Fibroblast of lung (primary cell): ENCODE measurements at regions not wholly inside any gene's neighbourhood (a gene's known extent, or its start where the extent isn't known, plus 50 kb on each side); places are given as distances from the start of the nearest gene placed in this dataset.

ENCODE experiments used
- DNase-seq, 2 donors: peaks; one replicate each; pipeline versions ENCODE4 v3.0.0 to v3.0.0-alpha.2; 2010; ENCODE audit warnings: low read depth in 2 of 2
- H2AFZ ChIP-seq: 2 replicates; pipeline ENCODE4 v1.5.1; 2012; ENCODE audit warnings: low read length, control low read depth, inconsistent platforms
- H3K27ac ChIP-seq: 2 replicates; pipeline ENCODE4 v1.5.1; 2011; ENCODE audit warnings: low read length, control low read depth; ENCODE audit not compliant: insufficient read depth
- H3K27me3 ChIP-seq: 2 replicates; pipeline ENCODE4 v1.5.1; 2011; ENCODE audit warnings: mild to moderate bottlenecking, low read length; ENCODE audit not compliant: control insufficient read depth, insufficient read depth
- H3K36me3 ChIP-seq: 2 replicates; pipeline ENCODE4 v1.5.1; 2011; ENCODE audit warnings: low read length; ENCODE audit not compliant: control insufficient read depth, insufficient read depth
- H3K4me1 ChIP-seq: 2 replicates; pipeline ENCODE4 v1.5.1; 2011; ENCODE audit warnings: low read length; ENCODE audit not compliant: control insufficient read depth, insufficient read depth; ENCODE audit errors: extremely low read depth
- H3K4me2 ChIP-seq: 2 replicates; pipeline ENCODE4 v1.5.1; 2011; ENCODE audit warnings: low read length, control low read depth; ENCODE audit not compliant: insufficient read depth; ENCODE audit errors: extremely low read depth
- H3K4me3 ChIP-seq, 4 experiments: fragments of 200-600 bp in 1 of 4; sonication (generic) in 1 of 4; replicated peaks in 1 of 4; 2 replicates each; pipeline ENCODE4 v1.5.1; 2011 to 2016; ENCODE audit warnings: low read length in 4 of 4, low read depth in 3 of 4, mild to moderate bottlenecking in 3 of 4, control low read depth in 2 of 4, inconsistent platforms in 1 of 4, mixed read lengths in 1 of 4; ENCODE audit not compliant: insufficient read depth in 1 of 4; ENCODE audit errors: control extremely low read depth in 1 of 4
- H3K79me2 ChIP-seq: 2 replicates; pipeline ENCODE4 v1.5.1; 2012; ENCODE audit warnings: mild to moderate bottlenecking, low read length, inconsistent platforms; ENCODE audit not compliant: control insufficient read depth, insufficient read depth
- H3K9ac ChIP-seq: 2 replicates; pipeline ENCODE4 v1.5.1; 2011; ENCODE audit warnings: mild to moderate bottlenecking, low read length, control low read depth; ENCODE audit not compliant: insufficient read depth
- H3K9me3 ChIP-seq: 2 replicates; pipeline ENCODE4 v1.5.1; 2012; ENCODE audit warnings: low read depth, low read length; ENCODE audit not compliant: control insufficient read depth, insufficient read depth
- H4K20me1 ChIP-seq: 2 replicates; pipeline ENCODE4 v1.5.1; 2011; ENCODE audit warnings: low read length; ENCODE audit not compliant: control insufficient read depth, insufficient read depth; ENCODE audit errors: extremely low read depth
- EZH2 ChIP-seq: IDR thresholded peaks from 2 replicates; pipeline ENCODE4 v1.5.1; 2012; ENCODE audit warnings: low read length, control low read depth, mild to moderate bottlenecking; ENCODE audit errors: missing control alignments
- TF ChIP-seq, protein P1 (sequence below), 2 donors: IDR thresholded peaks in 1 of 2; conservative IDR thresholded peaks in 1 of 2; 1 replicate in 1 of 2; 2 replicates in 1 of 2; pipeline ENCODE4 v1.5.1; 2011 to 2012; ENCODE audit warnings: low read length in 2 of 2, control low read depth in 1 of 2, inconsistent platforms in 1 of 2, low read depth in 1 of 2, mild to moderate bottlenecking in 1 of 2

DNA sequence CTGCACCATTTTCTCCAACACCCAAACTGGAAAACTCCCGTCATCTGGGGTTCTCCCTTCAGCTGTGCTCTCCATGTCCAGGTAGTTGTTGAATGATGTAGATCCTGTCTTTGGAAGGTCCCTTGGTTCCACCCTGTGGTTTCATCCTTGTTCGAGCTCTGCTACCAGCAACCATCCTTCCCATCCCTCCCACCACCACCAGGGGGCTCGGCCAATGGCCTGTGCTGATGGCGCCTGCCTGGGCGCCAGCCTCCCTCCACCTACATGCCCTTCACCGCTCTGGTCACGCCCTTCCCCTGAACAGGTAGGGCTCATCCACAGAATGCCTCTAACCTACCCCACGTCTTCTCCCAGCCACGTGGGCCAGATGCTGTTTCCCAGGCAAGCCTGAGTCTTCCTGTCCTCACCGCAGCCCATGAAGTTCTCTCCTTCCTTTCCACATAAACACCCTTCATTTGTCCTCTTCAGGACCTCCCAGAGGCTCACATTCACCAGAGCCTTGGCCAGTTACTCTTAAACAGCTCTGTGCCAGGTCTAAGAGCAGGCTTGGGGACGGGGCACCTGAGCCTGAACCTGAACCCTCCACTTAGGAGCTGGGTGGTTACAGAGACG lies 75.1 kb upstream of the DUSP22 start:
- H4K20me1 ChIP-seq = no peaks in the 10 kb centered on the region

DNA sequence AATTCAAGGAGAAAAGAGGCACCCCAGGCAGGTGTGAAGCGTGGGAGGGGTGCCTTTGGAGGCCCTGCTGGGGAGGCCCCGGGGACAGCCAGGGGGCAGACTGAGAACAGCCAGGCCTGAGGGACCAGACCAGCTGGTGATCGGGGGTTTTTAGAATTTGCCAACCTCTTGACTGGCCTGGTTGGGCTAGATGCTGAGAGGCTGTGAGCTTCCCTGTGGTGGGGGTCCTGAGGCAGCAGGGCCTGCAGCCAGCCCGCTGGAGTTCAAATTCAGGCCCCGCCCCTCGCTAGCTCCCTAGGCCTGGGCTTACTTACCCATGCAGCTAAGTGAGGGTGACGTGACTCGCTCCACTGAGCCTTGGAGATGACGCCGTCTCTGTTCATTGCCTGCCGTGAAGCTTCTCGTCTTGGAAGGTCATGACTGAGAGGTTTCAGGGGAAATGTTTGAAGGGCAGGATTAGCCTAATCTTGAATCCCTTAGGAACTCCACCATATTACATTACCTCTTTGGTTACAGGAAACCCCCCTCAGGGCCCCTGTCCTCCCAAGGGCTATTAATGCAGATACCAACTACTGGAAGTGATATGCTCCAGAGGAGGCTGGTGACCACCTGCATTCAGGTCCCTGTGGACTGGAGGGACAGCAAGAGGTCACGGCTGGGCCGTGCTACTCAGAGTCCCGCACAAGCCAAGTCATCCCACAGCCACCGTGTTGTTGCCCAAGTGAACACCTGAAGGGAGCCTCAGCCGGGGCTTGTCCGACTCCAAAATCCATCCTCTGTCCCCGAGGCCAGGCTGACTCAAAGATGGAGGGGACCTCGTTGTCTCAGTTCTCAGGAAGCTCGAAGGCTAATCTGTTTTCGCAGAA lies 73.9 kb upstream of the DUSP22 start:
- H3K9me3 ChIP-seq = no peaks in the 10 kb centered on the region
- H4K20me1 ChIP-seq = no peaks in the 10 kb centered on the region
- H2AFZ ChIP-seq = no peak overlapping the region
- H3K4me1 ChIP-seq = no peaks in the 10 kb centered on the region
- TF ChIP-seq EZH2 = no peak
- TF ChIP-seq, protein P1, sequence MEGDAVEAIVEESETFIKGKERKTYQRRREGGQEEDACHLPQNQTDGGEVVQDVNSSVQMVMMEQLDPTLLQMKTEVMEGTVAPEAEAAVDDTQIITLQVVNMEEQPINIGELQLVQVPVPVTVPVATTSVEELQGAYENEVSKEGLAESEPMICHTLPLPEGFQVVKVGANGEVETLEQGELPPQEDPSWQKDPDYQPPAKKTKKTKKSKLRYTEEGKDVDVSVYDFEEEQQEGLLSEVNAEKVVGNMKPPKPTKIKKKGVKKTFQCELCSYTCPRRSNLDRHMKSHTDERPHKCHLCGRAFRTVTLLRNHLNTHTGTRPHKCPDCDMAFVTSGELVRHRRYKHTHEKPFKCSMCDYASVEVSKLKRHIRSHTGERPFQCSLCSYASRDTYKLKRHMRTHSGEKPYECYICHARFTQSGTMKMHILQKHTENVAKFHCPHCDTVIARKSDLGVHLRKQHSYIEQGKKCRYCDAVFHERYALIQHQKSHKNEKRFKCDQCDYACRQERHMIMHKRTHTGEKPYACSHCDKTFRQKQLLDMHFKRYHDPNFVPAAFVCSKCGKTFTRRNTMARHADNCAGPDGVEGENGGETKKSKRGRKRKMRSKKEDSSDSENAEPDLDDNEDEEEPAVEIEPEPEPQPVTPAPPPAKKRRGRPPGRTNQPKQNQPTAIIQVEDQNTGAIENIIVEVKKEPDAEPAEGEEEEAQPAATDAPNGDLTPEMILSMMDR (conservative IDR thresholded peaks at IDR 0.05 in 1 of 2, IDR thresholded peaks at IDR 0.05 in 1 of 2; ENCODE audit: low read depth in 1 of 2, low read length in 2 of 2) = no peak
- no peaks in the 10 kb centered on the region for H3K27me3 ChIP-seq
- H3K27ac ChIP-seq = no peak overlapping the region
- no peak overlapping the region for H3K9ac ChIP-seq
- DNase-seq = no peak
- no peak overlapping the region for H3K4me3 ChIP-seq
- H3K36me3 ChIP-seq = no peaks in the 10 kb centered on the region
- H3K4me2 ChIP-seq = no peak overlapping the region
- no peaks in the 10 kb centered on the region for H3K79me2 ChIP-seq

More for the DNA sequence above, 75.1 kb upstream of the DUSP22 start:
- Histone ChIP-seq H3K79me2 (no peaks in the 10 kb centered on the region), H3K9me3 (no peaks in the 10 kb centered on the region), H3K9ac (no peak overlapping the region), H3K4me2 (no peak overlapping the region), H3K27me3 (no peaks in the 10 kb centered on the region), H3K27ac (no peak overlapping the region), H3K4me3 (no peak overlapping the region), H3K4me1 (no peaks in the 10 kb centered on the region), H2AFZ (no peak overlapping the region), H3K36me3 (no peaks in the 10 kb centered on the region)
- TF ChIP-seq, protein P1 (conservative IDR thresholded peaks at IDR 0.05 in 1 of 2, IDR thresholded peaks at IDR 0.05 in 1 of 2; ENCODE audit: low read depth in 1 of 2, low read length in 2 of 2) = peak; percentile 28 to 50
- no peak for TF ChIP-seq EZH2
- no peak for DNase-seq

DNA sequence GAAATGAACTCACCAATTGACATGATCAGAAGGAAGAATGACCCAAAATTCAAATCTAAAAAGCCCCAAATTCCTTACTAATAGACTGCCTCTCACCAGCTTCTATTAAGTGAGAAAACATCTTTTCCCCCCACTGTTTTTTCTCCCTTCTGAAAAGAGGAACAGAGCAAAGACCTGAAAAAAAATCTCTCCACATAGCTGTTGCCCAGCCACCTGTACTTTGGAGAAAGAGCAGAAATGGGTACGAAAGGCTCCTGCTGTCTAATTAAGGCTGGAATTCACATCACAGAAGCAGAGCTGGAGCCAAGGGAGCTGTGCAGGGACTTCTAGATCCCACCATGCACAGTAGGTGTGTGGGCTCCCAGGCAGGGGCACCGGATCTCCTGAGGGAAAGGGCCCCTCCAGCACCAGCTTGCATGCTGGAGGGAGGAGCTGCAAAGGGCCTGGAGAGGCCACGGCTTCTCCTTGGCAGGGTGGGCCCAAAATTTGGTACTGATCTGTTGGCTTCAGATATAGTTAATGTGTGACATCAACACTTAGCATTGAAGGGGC lies 73.2 kb upstream of the DUSP22 start:
- Histone ChIP-seq H2AFZ (no peak overlapping the region), H3K4me3 (no peak overlapping the region), H3K9ac (no peak overlapping the region), H4K20me1 (no peaks in the 10 kb centered on the region), H3K9me3 (no peaks in the 10 kb centered on the region), H3K27me3 (no peaks in the 10 kb centered on the region), H3K27ac (no peak overlapping the region), H3K4me1 (no peaks in the 10 kb centered on the region), H3K36me3 (no peaks in the 10 kb centered on the region), H3K4me2 (no peak overlapping the region), H3K79me2 (no peaks in the 10 kb centered on the region)
- no peak for DNase-seq
- no peak for TF ChIP-seq EZH2
- TF ChIP-seq, protein P1 (conservative IDR thresholded peaks at IDR 0.05 in 1 of 2, IDR thresholded peaks at IDR 0.05 in 1 of 2; ENCODE audit: low read depth in 1 of 2, low read length in 2 of 2) = no peak
